ENCODE measurements at regions not wholly inside any gene's neighbourhood (a gene's known extent, or its start where the extent isn't known, plus 50 kb on each side); places are given as distances from the start of the nearest gene placed in this dataset.

DNA sequence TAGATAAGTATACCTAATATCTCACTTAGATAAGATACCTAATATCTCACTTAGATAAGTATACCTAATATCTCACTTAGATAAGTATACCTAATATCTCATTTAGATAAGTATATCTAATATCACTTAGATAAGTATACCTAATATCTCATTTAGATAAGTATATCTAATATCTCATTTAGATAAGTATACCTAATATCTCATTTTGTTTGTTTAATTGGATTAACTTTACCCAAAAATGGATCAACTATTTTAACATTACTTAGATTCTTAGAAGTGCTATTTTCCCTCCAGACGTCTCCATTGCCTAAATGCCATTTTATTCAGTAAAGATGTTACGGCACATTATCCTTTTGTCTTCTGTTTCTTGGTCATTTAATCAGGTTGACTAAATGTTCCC, 346.4 kb downstream of the CHRM3 start:
- H3K36me3 Mint-ChIP-seq (ENCODE audit: low read depth): peaks cover 7% of the 10 kb centered on the region
- no peaks in the 10 kb centered on the region for H3K27me3 Mint-ChIP-seq
- H3K4me3 Mint-ChIP-seq: no peak overlapping the region
- H3K9me3 Mint-ChIP-seq: peaks cover 5% of the 10 kb centered on the region
- no peak for DNase-seq
- H3K27ac Mint-ChIP-seq: no peak overlapping the region
- peaks cover 11% of the 10 kb centered on the region for H3K4me1 Mint-ChIP-seq (ENCODE audit: low read depth)

DNA sequence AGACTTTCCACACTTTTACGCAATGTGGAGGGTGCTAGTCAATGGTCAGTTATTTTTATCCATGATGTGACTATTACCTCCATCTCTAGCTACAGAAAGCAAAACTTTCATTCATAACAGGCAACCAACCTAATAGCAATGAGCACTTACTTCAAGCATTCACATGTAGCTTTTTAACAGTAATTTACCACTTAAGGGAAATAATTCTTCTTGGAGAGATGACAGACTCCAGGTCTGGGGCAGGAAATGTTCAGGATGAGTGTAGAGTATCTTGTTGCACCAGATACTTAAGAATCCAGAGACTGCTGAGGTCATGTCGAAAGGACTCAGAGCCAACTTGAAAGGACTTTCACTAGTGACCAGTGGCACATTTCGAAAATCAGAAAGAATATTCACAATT, 347.6 kb downstream of the CHRM3 start:
- DNase-seq: no peak
- H3K9me3 Mint-ChIP-seq: no peaks in the 10 kb centered on the region
- H3K36me3 Mint-ChIP-seq (ENCODE audit: low read depth): no peaks in the 10 kb centered on the region

DNA sequence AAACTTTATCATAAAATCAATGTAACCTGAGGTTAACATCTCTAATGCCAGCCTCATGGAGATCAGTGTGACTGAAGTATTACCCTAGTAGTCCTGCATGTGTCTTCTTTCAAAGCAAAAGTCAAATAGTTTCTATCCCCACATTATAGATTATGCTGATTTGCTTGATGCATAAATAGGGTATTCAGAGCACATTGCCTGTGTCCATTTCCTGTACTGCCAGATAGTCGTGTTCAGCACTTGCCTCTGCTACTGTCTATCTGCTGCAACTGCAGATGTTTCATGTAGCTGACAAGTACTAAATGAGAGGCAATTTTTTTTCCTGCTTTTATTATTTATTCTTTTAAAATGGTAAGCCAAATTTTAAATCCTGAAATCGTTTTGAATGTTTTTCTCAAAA, 348.7 kb downstream of the CHRM3 start:
- no peaks in the 10 kb centered on the region for H3K27me3 Mint-ChIP-seq
- no peaks in the 10 kb centered on the region for H3K36me3 Mint-ChIP-seq (ENCODE audit: low read depth)
- DNase-seq: no peak
- H3K4me1 Mint-ChIP-seq (ENCODE audit: low read depth): peaks cover 15% of the 10 kb centered on the region
- H3K27ac Mint-ChIP-seq: no peak overlapping the region
- H3K9me3 Mint-ChIP-seq: peaks cover 3% of the 10 kb centered on the region
- H3K4me3 Mint-ChIP-seq: no peak overlapping the region

More for the DNA sequence above, 347.6 kb downstream of the CHRM3 start:
- no peak overlapping the region for H3K27ac Mint-ChIP-seq
- no peaks in the 10 kb centered on the region for H3K27me3 Mint-ChIP-seq
- peaks cover 11% of the 10 kb centered on the region for H3K4me1 Mint-ChIP-seq (ENCODE audit: low read depth)
- H3K4me3 Mint-ChIP-seq: no peak overlapping the region

DNA sequence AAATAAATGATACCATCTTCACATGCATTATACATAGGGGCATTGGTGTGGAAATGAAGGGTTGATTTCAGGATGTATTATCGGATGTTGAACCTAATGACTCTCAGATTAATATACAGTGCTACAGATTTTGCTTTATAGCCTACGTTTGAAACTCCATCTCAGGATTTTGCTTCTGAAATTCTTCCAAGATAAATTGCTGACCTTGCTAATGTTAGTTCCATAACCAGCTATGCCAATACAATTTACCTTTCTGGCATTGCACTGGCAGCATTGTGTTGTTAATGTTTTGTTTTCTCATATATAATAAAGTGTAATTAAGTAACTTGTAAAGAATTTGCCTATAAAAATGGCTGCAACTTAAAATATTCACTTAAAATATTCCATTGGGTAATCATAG, 350.1 kb downstream of the CHRM3 start:
- peaks cover 19% of the 10 kb centered on the region for H3K4me1 Mint-ChIP-seq (ENCODE audit: low read depth)
- no peak for DNase-seq
- peaks cover 6% of the 10 kb centered on the region for H3K9me3 Mint-ChIP-seq
- H3K4me3 Mint-ChIP-seq: no peak overlapping the region
- no peak overlapping the region for H3K27ac Mint-ChIP-seq
- H3K27me3 Mint-ChIP-seq: no peaks in the 10 kb centered on the region
- H3K36me3 Mint-ChIP-seq (ENCODE audit: low read depth): no peaks in the 10 kb centered on the region

DNA sequence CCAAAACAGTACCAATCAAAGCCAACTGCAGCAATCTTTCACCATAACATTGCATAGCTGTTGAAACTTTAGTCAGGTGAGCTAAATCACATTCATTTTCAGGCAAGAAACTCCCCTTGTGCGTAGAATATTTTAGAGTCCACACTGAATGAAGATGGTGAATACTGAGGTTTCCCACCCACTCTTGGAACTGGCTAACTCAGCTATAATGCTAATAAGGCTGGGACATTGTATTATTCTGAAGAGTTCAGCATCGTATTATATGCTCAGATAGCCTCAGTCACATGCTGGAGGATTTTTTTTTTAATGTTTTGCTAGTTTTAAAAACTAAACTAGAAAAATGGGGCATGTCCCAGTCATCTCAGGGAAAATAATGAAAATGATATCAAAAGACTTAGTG, 352.3 kb upstream of the FMN2 start:
- no peaks in the 10 kb centered on the region for H3K36me3 Mint-ChIP-seq (ENCODE audit: low read depth)
- H3K4me3 Mint-ChIP-seq: no peak overlapping the region
- H3K27me3 Mint-ChIP-seq: no peaks in the 10 kb centered on the region
- H3K4me1 Mint-ChIP-seq (ENCODE audit: low read depth): peaks cover 24% of the 10 kb centered on the region
- no peak overlapping the region for H3K27ac Mint-ChIP-seq
- H3K9me3 Mint-ChIP-seq: peaks cover 6% of the 10 kb centered on the region
- DNase-seq: no peak

DNA sequence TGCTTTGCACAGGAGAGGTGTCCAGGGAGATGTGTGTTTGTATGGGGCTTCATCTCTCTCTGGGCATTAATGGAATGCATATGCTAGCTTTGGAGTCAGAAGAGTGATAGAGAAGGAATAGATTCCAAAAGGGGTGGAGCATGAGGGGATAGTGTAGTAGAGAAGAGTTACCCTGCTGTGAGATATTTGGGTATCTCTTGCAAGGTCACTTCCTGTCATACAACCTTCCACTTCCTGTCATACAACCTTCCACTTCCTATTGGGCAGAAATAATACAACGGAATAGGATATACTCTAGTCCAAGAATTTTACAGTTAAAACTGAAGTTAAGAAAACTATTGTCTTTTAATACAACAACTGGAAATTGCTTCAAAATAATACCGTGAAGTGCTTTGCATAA, 351.8 kb upstream of the FMN2 start:
- no peaks in the 10 kb centered on the region for H3K36me3 Mint-ChIP-seq (ENCODE audit: low read depth)
- peaks cover 19% of the 10 kb centered on the region for H3K4me1 Mint-ChIP-seq (ENCODE audit: low read depth)
- no peaks in the 10 kb centered on the region for H3K27me3 Mint-ChIP-seq
- H3K27ac Mint-ChIP-seq: no peak overlapping the region
- peaks cover 6% of the 10 kb centered on the region for H3K9me3 Mint-ChIP-seq
- no peak overlapping the region for H3K4me3 Mint-ChIP-seq
- no peak for DNase-seq

DNA sequence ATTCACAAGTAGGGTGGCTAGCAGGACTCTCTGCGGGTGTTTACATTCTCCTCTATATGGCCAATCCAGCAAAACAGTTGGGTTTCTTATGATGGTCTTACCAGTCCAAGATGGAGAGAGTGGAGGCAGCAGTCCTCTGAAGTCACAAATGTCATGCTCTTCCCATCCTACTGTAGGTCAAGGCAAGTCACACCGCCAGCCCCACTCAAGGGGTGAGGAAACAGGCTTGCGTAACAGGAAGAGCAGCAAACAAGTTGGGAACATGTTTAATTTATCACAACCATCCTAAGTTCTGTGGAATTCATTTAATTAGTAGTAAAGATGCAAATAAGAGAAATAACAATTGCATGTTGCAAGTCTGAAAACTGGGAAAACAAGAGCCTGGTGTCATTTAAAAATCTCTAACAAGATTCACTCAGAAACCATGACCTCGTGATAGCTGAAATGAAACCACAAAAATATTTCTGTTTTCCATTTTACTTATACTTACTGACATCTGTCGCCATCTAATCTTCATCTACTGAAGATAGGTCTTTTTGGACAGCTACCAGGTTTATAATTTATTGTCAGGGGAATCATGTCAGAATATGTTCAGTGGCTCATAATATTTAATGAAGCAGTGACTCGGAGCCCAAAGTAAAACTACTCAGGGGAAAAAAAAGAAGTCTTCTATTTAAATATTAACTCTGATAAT, 349.1 kb upstream of the FMN2 start:
- H3K27ac Mint-ChIP-seq: no peak overlapping the region
- H3K4me1 Mint-ChIP-seq (ENCODE audit: low read depth): peaks cover 15% of the 10 kb centered on the region
- peaks cover 6% of the 10 kb centered on the region for H3K9me3 Mint-ChIP-seq
- no peak overlapping the region for H3K4me3 Mint-ChIP-seq
- no peaks in the 10 kb centered on the region for H3K36me3 Mint-ChIP-seq (ENCODE audit: low read depth)
- DNase-seq: no peak
- no peaks in the 10 kb centered on the region for H3K27me3 Mint-ChIP-seq

DNA sequence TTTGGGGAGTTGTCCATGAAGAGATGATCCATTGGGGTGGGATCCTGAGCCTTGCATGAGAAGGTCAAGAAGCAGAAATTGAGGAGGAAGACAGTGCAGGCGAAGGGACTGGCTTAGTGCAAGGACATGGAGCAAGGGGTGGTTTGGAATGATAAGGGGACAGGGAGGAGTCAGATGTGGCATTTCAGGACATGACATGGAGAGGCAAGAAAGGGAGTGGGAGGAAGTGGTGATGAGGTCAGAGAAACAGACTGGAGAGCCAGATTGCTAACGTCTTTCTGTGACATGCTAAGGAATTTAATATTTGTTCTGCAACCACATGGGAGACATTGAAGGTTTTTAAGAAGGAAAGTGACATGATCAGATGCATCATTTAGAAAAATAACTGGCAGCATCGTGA, 346.8 kb upstream of the FMN2 start:
- H3K4me1 Mint-ChIP-seq (ENCODE audit: low read depth): peaks cover 13% of the 10 kb centered on the region
- no peaks in the 10 kb centered on the region for H3K36me3 Mint-ChIP-seq (ENCODE audit: low read depth)
- DNase-seq: no peak
- no peaks in the 10 kb centered on the region for H3K27me3 Mint-ChIP-seq
- no peak overlapping the region for H3K27ac Mint-ChIP-seq
- peaks cover 4% of the 10 kb centered on the region for H3K9me3 Mint-ChIP-seq
- H3K4me3 Mint-ChIP-seq: no peak overlapping the region

DNA sequence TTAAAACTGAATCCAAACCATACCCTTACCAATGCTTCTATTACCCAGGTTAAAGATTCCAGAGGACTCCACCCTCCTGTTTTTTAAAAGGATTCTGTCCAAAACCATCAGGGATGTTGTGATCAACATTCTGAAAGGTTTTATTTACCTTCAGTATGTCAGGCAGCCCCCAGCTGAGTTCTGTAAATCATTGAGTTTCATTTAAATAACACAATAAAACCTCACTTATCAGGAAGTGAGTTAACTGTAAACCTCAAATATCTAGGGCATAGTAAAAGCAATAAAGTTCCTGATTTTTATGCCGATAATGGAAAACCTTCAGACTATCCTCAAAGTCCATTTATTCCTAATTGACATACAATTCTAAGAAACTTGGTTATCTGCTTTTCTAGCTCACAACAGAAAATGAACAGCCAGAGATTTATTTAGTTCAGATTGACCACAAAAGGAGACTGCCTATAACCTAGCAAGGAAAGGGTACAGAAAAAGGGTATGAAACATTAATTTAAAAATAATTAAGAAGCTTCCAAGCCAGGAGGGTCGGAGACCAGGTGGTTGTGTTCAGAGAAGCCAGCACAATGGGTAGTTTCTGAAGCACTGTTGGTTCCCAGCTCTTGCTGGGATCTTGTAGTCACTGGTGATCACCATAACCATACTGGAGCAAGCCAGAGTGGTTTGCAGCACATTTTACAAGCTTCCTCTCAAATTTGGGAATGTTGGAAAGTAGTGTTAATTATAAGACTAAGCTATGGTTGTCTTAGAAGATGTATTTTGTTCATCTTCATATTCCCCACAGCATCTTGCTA, 336.4 kb upstream of the FMN2 start:
- Mint-ChIP-seq H3K27me3 (no peaks in the 10 kb centered on the region), H3K36me3 (ENCODE audit: low read depth) (no peaks in the 10 kb centered on the region), H3K9me3 (peaks cover 2% of the 10 kb centered on the region), H3K4me3 (no peak overlapping the region), H3K27ac (no peak overlapping the region), H3K4me1 (ENCODE audit: low read depth) (no peaks in the 10 kb centered on the region)
- DNase-seq: no peak

DNA sequence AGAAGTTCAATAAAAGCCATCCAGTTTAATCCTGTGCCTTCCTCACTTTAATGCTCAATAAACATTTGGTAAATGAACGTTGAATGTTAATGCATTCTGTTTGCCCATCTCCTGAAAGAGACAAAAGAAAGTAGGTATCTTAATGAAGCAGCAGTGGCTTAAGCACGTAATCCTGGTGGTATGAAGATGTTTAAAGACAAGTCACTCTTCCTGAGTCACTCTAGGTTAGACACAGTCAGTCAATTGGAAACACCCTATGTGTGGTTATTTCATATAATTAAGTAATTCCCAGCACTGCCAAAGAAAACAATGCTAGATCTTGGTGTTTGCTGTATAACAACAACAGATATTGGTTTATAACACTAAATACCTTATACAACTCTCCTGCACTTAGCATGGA, 334.0 kb upstream of the FMN2 start:
- DNase-seq: no peak
- Mint-ChIP-seq H3K27me3 (no peaks in the 10 kb centered on the region), H3K4me3 (no peak overlapping the region), H3K36me3 (ENCODE audit: low read depth) (no peaks in the 10 kb centered on the region), H3K27ac (no peak overlapping the region), H3K4me1 (ENCODE audit: low read depth) (no peaks in the 10 kb centered on the region), H3K9me3 (peaks cover 2% of the 10 kb centered on the region)

DNA sequence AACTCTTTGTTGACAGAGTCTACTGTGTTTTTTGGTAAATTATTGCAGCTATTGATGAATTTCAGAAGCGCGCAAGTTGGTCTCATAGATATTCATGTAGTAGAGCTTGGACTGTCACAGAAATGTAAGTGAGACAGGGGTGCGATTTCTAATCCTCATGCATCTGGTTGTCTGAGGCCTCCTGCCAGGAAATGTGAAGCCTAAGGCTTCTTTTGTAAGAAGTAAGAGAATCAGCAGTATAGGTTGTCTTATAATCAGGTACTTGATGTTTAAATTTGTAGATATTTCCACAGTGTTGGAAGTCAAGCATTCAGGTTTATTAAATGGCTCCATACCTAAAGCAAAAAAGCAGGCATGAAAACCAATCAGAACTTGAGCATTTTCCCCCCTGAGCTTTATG, 332.9 kb upstream of the FMN2 start:
- H3K9me3 Mint-ChIP-seq: no peaks in the 10 kb centered on the region
- no peaks in the 10 kb centered on the region for H3K27me3 Mint-ChIP-seq
- DNase-seq: no peak
- H3K4me3 Mint-ChIP-seq: no peak overlapping the region
- no peaks in the 10 kb centered on the region for H3K36me3 Mint-ChIP-seq (ENCODE audit: low read depth)
- no peak overlapping the region for H3K27ac Mint-ChIP-seq
- no peaks in the 10 kb centered on the region for H3K4me1 Mint-ChIP-seq (ENCODE audit: low read depth)

DNA sequence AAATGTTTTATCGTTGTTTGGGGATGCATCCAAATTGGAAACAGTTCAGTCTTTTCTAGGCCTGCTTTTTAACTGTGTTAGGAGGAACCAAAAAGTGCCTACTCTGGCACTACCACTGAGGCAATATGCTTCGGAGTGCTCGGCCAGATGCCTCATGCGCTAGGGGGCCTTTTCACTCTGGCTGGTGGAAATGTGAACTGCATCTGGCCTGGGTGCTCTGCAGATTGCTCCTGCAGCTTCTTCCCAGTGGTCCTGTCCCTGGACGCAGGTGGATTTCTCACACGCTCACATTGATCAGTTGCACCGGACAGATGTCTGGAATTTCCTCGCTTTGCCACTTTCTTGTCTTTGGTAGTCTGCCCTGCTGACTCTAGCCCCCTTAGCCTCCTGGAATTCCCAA, 330.2 kb upstream of the FMN2 start:
- Mint-ChIP-seq H3K4me1 (ENCODE audit: low read depth) (peaks cover 2% of the 10 kb centered on the region), H3K4me3 (no peak overlapping the region), H3K36me3 (ENCODE audit: low read depth) (no peaks in the 10 kb centered on the region), H3K27me3 (no peaks in the 10 kb centered on the region), H3K27ac (no peak overlapping the region), H3K9me3 (no peaks in the 10 kb centered on the region)
- no peak for DNase-seq

DNA sequence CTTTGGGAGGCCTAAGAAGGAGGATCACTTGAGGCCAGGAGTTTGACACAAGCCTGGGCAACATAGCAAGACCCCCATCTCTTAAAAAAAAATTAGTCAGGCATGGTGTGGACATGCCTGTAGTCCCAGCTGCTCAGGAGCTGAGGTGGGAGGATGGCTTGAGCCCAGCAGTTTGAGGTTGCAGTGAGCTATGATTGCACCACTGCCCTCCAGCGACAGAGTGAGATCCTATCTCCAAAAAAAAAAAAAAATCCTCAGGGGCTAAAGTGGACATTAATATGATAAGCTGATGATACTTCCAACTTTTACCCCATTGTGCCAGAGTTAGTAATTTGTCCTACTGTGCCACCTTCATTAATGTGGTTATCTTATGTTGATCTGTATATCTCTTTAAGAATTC, 327.8 kb upstream of the FMN2 start:
- H3K9me3 Mint-ChIP-seq: no peaks in the 10 kb centered on the region
- no peak overlapping the region for H3K4me3 Mint-ChIP-seq
- peaks cover 2% of the 10 kb centered on the region for H3K4me1 Mint-ChIP-seq (ENCODE audit: low read depth)
- no peaks in the 10 kb centered on the region for H3K36me3 Mint-ChIP-seq (ENCODE audit: low read depth)
- DNase-seq: no peak
- no peaks in the 10 kb centered on the region for H3K27me3 Mint-ChIP-seq
- no peak overlapping the region for H3K27ac Mint-ChIP-seq

DNA sequence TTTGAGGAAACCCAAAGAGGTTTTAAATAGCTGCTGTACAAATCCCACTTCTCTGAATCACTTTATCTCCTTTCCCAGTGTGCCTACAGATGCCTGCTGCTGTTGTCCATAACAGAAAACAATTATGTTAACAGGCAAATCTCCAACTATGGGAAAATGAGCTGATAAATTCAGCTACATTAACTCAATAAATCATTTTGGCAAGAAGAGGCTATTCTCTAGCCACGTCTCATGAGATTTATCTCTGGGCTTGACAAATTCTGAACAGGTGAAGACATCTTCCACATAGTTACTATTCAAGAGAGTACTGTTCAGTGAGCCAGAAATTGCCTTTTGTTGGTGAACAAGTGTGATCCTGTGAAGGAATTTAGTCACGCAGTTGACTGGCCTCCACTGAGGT, 327.1 kb upstream of the FMN2 start:
- H3K4me3 Mint-ChIP-seq: no peak overlapping the region
- no peaks in the 10 kb centered on the region for H3K9me3 Mint-ChIP-seq
- no peak for DNase-seq
- H3K4me1 Mint-ChIP-seq (ENCODE audit: low read depth): peaks cover 2% of the 10 kb centered on the region
- H3K27me3 Mint-ChIP-seq: no peaks in the 10 kb centered on the region
- no peaks in the 10 kb centered on the region for H3K36me3 Mint-ChIP-seq (ENCODE audit: low read depth)
- H3K27ac Mint-ChIP-seq: no peak overlapping the region

DNA sequence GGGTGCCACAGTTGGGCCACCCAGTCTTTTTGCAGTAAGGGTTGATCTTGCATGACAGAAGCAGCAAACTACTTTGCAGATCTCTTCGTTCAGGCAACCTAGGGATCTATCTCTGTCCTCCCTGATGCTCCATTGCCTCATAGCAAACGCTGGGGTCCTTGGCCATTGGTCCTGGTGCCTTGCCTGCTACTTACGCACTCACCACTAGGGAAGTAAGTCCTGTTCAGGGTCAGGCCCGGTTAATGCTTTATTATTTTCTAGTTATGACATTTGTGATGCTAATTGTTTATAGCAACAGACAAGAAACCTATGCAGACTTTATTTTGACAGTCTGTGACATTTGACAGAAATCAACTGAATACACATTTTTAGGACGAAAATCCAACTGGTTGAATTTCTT, 326.5 kb upstream of the FMN2 start:
- Mint-ChIP-seq H3K4me3 (no peak overlapping the region), H3K27ac (no peak overlapping the region), H3K9me3 (no peaks in the 10 kb centered on the region), H3K27me3 (no peaks in the 10 kb centered on the region), H3K36me3 (ENCODE audit: low read depth) (no peaks in the 10 kb centered on the region), H3K4me1 (ENCODE audit: low read depth) (peaks cover 2% of the 10 kb centered on the region)
- DNase-seq: no peak
